ENCODE measurements at regions not wholly inside any gene's neighbourhood (a gene's known extent, or its start where the extent isn't known, plus 50 kb on each side); places are given as distances from the start of the nearest gene placed in this dataset.
"Not testable (repeated sequence)": the region's sequence is repeated elsewhere in the genome, so short reads cannot be mapped to it uniquely, and the experiment has no call there.

DNA sequence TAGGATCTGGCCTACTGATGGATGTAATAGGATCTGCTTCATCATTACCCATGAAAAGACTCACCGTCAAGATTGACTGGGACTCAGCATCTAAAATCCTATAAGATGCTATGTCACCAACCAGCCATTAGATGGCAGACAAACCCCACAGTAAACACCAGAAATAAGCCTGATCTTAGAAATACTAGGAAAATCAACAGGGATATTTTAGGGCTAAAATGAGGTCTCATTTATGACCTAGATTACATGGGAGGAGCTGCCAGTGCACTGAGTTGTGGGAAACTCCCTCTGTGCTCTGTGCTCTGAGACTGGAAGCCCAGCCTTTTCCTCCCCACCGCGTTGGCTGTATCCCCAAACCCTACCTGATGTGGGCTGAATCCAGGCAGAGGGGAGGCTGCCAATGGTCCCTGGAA is 1335.8 kb downstream of the RPIA start:
- H3K36me3 Mint-ChIP-seq (ENCODE audit: low read depth); H3K9me3 Mint-ChIP-seq; H3K4me3 Mint-ChIP-seq; H3K27ac Mint-ChIP-seq; intact Hi-C loops (cut with micrococcal nuclease); H3K27me3 Mint-ChIP-seq: not testable (repeated sequence)
- peaks cover 13% of the 10 kb centered on the region for H3K4me1 Mint-ChIP-seq (ENCODE audit: low read depth)

DNA sequence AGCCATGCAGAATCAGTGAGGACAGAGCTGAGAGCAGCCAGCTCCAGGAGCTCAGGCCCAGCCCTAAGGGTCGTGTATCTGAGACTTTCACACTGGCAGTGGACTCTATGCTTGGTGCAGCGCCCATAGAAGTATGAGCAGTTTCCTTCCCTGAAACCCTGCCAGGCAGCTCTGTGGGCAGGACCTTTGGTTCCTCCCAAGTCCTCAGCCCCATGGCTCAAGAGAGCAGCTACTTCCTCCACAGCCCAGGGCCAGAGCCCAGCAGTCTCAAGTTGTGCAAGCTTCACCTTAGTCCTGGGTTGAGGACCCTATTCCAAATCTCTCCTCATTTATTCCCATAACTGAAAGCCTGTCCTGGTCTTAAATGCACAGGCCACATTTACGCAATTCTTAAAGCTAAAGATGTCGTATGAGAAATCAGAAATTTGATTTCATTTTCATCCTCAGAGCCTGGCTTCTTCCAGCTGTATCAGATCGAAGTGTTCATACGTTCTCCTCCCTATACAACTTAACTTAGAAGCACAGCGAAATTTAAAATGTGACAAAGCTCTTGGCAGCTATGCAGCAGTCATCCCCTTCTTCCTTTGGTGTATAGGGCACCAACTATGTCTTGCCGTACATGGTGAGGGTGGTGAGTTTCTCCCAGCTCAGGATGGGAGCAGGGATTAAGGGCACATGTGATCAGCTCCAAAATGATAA is 1337.1 kb downstream of the RPIA start:
- intact Hi-C loops (cut with micrococcal nuclease); H3K27ac Mint-ChIP-seq; H3K9me3 Mint-ChIP-seq; H3K27me3 Mint-ChIP-seq; H3K4me3 Mint-ChIP-seq; H3K36me3 Mint-ChIP-seq (ENCODE audit: low read depth): not testable (repeated sequence)
- peaks cover 22% of the 10 kb centered on the region for H3K4me1 Mint-ChIP-seq (ENCODE audit: low read depth)

DNA sequence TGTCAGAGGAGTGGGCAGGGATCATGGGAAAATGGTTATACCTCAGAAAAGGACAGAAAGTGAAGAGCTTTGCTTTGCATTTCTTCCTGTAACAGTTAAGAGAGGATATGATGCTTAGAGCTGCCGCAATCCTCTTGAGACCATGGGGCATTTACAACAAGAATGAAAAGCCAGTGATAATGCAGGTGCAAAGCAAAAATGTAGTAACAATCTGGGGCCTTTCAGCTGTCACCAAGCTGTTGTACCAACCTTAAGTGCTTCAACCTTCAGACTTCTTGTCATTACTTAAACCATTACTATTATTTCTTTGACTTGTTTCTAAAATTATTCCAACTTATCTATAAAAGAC is 1337.6 kb downstream of the RPIA start:
- H3K4me3 Mint-ChIP-seq; intact Hi-C loops (cut with micrococcal nuclease); H3K27ac Mint-ChIP-seq; H3K27me3 Mint-ChIP-seq; H3K36me3 Mint-ChIP-seq (ENCODE audit: low read depth); H3K9me3 Mint-ChIP-seq: not testable (repeated sequence)
- H3K4me1 Mint-ChIP-seq (ENCODE audit: low read depth), result peaks cover 27% of the 10 kb centered on the region

- H3K27ac Mint-ChIP-seq; intact Hi-C loops (cut with micrococcal nuclease); H3K9me3 Mint-ChIP-seq; H3K36me3 Mint-ChIP-seq (ENCODE audit: low read depth); H3K27me3 Mint-ChIP-seq; H3K4me3 Mint-ChIP-seq: not testable (repeated sequence)
- peaks cover 27% of the 10 kb centered on the region for H3K4me1 Mint-ChIP-seq (ENCODE audit: low read depth)
Measured at GRCh38 chr2:90032269-90032668, 1340.8 kb downstream of the RPIA start.

DNA sequence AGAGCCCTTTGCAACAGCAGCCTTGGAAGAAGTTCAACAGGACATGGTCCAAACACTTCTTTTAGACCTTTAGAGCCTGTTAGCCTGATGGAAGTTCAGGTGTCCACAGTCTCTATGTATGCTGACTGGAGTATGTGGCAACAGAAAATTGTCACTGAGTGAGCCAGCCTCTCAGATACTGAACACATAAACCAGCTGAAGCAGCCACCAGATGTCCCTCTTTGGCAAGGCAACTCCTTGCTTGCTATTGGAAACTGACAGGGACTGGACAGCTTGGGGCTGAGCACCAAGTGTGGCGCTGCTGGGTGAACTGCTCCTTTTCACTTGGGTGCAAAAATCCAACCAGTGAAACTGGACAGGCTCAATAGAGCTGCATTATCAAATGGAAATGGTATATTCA is 1344.9 kb downstream of the RPIA start:
- H3K4me3 Mint-ChIP-seq; H3K9me3 Mint-ChIP-seq; intact Hi-C loops (cut with micrococcal nuclease); H3K27me3 Mint-ChIP-seq; H3K27ac Mint-ChIP-seq; H3K36me3 Mint-ChIP-seq (ENCODE audit: low read depth): not testable (repeated sequence)
- H3K4me1 Mint-ChIP-seq (ENCODE audit: low read depth), result peaks cover 17% of the 10 kb centered on the region

- H3K9me3 Mint-ChIP-seq; H3K36me3 Mint-ChIP-seq (ENCODE audit: low read depth); intact Hi-C loops (cut with micrococcal nuclease); H3K27me3 Mint-ChIP-seq; H3K4me1 Mint-ChIP-seq (ENCODE audit: low read depth); H3K27ac Mint-ChIP-seq; H3K4me3 Mint-ChIP-seq: not testable (repeated sequence)
Measured at GRCh38 chr2:90039093-90039492, 1347.6 kb downstream of the RPIA start.

DNA sequence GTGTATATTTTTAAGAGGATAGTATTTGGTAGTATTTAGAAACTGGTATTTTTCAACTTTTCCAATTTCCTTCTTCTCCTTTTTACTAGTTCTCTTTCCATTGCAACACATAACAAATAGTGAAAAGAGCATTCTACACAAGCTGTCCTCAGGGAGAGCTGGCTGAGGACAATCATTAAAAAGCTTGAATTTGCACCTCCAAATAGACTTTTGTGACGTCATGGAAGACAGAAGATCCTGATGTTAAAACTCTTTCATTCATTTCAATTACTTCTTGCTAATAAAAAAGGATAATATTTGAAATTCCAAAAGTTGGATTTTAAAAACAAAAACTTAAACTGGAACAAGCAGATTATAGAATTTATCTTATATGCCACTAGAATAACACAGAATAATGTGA is 1356.3 kb downstream of the RPIA start:
- H3K4me3 Mint-ChIP-seq; H3K27ac Mint-ChIP-seq; H3K36me3 Mint-ChIP-seq (ENCODE audit: low read depth); H3K9me3 Mint-ChIP-seq; H3K27me3 Mint-ChIP-seq; intact Hi-C loops (cut with micrococcal nuclease); H3K4me1 Mint-ChIP-seq (ENCODE audit: low read depth): not testable (repeated sequence)

- H3K27ac Mint-ChIP-seq; H3K36me3 Mint-ChIP-seq (ENCODE audit: low read depth); H3K4me1 Mint-ChIP-seq (ENCODE audit: low read depth); H3K4me3 Mint-ChIP-seq; H3K9me3 Mint-ChIP-seq; H3K27me3 Mint-ChIP-seq; intact Hi-C loops (cut with micrococcal nuclease): not testable (repeated sequence)
Measured at GRCh38 chr2:90052113-90052631, 1360.7 kb downstream of the RPIA start.

DNA sequence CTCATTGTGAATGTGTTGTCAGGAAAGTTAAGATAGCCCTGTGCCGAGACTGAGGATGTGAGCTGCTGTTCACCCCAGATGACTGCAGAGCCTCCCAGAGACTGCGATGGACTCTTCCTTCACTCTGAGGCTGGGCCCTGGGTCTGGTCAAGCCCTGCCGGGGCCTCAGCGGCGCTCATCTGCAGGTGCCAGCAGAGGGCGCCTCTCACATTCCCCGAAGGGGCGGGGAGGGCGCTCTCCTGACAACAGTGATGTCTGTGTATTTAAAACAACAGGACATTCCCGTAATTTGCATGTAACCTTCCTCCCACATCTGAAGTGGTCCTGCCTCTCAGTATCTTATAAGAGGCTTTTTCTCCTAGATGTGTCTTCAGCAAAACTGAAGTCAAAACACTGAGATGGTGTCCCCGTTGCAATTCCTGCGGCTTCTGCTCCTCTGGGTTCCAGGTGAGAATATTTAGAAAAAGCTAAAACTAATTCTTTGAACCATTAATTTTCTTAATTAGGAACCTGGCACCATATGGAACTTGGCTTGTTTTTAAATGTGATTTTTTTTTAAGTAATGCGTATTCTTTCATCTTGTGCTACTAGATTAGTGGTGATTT is 1377.9 kb downstream of the RPIA start:
- Mint-ChIP-seq H3K36me3 (ENCODE audit: low read depth) (no peaks in the 10 kb centered on the region), H3K4me3 (no peak overlapping the region), H3K4me1 (ENCODE audit: low read depth) (no peaks in the 10 kb centered on the region), H3K27me3 (peaks cover 4% of the 10 kb centered on the region), H3K27ac (no peak overlapping the region), H3K9me3 (no peaks in the 10 kb centered on the region)
- intact Hi-C loops (cut with micrococcal nuclease), result no loop called here

DNA sequence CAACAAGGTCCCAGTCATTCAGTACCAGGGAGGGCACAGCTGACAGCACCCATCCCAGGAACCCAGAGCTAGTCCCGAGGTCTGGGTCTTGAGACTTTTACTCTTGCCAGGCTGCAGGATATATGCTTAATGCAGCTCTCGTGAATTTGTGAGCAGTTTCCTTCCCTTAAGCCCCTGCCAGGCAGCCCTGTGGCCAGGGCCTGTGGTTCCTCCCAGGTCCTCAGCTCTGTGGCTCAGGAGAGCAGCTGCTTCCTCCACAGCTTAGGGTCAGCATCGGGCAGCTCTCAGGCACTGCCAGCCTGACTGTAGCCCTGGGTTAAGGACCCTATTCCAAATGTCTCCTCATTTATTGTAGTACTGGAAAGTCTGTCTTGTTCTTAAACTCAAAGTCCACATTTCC is 1384.8 kb downstream of the RPIA start:
- Mint-ChIP-seq H3K27me3 (no peaks in the 10 kb centered on the region), H3K36me3 (ENCODE audit: low read depth) (no peaks in the 10 kb centered on the region), H3K4me1 (ENCODE audit: low read depth) (no peaks in the 10 kb centered on the region), H3K9me3 (no peaks in the 10 kb centered on the region), H3K4me3 (no peak overlapping the region), H3K27ac (no peak overlapping the region)
- intact Hi-C loops (cut with micrococcal nuclease), result no loop called here

- H3K27me3 Mint-ChIP-seq, result no peaks in the 10 kb centered on the region
- H3K27ac Mint-ChIP-seq, result no peak overlapping the region
- intact Hi-C loops (cut with micrococcal nuclease), result no loop called here
- no peaks in the 10 kb centered on the region for H3K36me3 Mint-ChIP-seq (ENCODE audit: low read depth)
- H3K4me3 Mint-ChIP-seq, result no peak overlapping the region
- no peaks in the 10 kb centered on the region for H3K9me3 Mint-ChIP-seq
- H3K4me1 Mint-ChIP-seq (ENCODE audit: low read depth), result no peaks in the 10 kb centered on the region
Measured at GRCh38 chr2:90077948-90078347, 1386.5 kb downstream of the RPIA start.

- H3K9me3 Mint-ChIP-seq, result no peaks in the 10 kb centered on the region
- H3K27ac Mint-ChIP-seq, result no peak overlapping the region
- no peaks in the 10 kb centered on the region for H3K36me3 Mint-ChIP-seq (ENCODE audit: low read depth)
- intact Hi-C loops (cut with micrococcal nuclease), result no loop called here
- H3K4me1 Mint-ChIP-seq (ENCODE audit: low read depth), result no peaks in the 10 kb centered on the region
- H3K4me3 Mint-ChIP-seq, result no peak overlapping the region
- H3K27me3 Mint-ChIP-seq, result no peaks in the 10 kb centered on the region
Measured at GRCh38 chr2:90079374-90079773, 1387.9 kb downstream of the RPIA start.

DNA sequence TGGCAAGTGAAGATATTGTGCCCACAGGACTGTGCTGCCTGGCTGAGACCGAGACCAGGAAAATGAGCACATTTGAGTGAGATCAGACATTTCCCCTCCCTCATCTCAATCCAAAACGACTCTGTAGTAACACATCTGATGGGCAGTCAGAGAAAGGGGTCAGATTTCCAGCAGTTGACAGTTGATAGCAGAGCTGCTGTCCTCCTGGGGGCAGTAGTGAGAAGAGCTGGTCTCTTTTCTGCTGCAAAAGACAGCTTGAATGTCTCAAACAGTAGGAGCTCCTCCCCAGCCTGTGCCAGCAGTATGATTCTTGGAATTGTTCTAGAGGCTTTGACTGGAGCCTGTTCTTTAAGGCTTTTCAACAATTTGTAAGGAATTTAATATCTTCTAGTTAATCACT is 1396.3 kb downstream of the RPIA start:
- intact Hi-C loops (cut with micrococcal nuclease); H3K4me3 Mint-ChIP-seq; H3K9me3 Mint-ChIP-seq; H3K36me3 Mint-ChIP-seq (ENCODE audit: low read depth); H3K4me1 Mint-ChIP-seq (ENCODE audit: low read depth); H3K27me3 Mint-ChIP-seq; H3K27ac Mint-ChIP-seq: not testable (repeated sequence)

- H3K9me3 Mint-ChIP-seq; H3K4me3 Mint-ChIP-seq; intact Hi-C loops (cut with micrococcal nuclease): not testable (repeated sequence)
Measured at GRCh38 chr2:90093571-90094270, 1402.2 kb downstream of the RPIA start.

GRCh38 chr2:90097617-90098016 is 1406.1 kb downstream of the RPIA start:
- H3K9me3 Mint-ChIP-seq; H3K4me3 Mint-ChIP-seq; H3K27me3 Mint-ChIP-seq; H3K36me3 Mint-ChIP-seq (ENCODE audit: low read depth); H3K4me1 Mint-ChIP-seq (ENCODE audit: low read depth); H3K27ac Mint-ChIP-seq; intact Hi-C loops (cut with micrococcal nuclease): not testable (repeated sequence)

More at GRCh38 chr2:90093571-90094270, 1402.2 kb downstream of the RPIA start:
- not testable (repeated sequence) for H3K36me3 Mint-ChIP-seq (ENCODE audit: low read depth); H3K27ac Mint-ChIP-seq; H3K4me1 Mint-ChIP-seq (ENCODE audit: low read depth); H3K27me3 Mint-ChIP-seq

All from dendritic cell treated with granulocyte-macrophage colony-stimulating factor and Interleukin-4, amounts not matched to agents 40 ng/mL and 50 ng/mL, for 4 days (primary cell).